SK-N-DZ (cell line): ENCODE measurements at regions not wholly inside any gene's neighbourhood (a gene's known extent, or its start where the extent isn't known, plus 50 kb on each side); places are given as distances from the start of the nearest gene placed in this dataset.
A peak's percentile ranks its signal among the peaks of the same experiment; 100 is the strongest.

Source experiments
- DNase-seq: peaks from one replicate; pipeline ENCODE4 v3.0.0-alpha.2; 2015; ENCODE audit warnings: low spot score

GRCh38 chr17:62882284-62882683 lies 74.2 kb upstream of the MARCHF10 start:
- no peak for DNase-seq

- DNase-seq = no peak
These were observed 72.0 kb upstream of the MARCHF10 start for GRCh38 chr17:62880120-62880519.

GRCh38 chr17:62876673-62877405 lies 68.7 kb upstream of the MARCHF10 start:
- DNase-seq = no peak

- DNase-seq = no peak
These were observed 67.9 kb upstream of the MARCHF10 start for GRCh38 chr17:62876063-62876462.

- no peak for DNase-seq
These were observed 67.2 kb upstream of the MARCHF10 start for GRCh38 chr17:62875296-62875695.

DNA sequence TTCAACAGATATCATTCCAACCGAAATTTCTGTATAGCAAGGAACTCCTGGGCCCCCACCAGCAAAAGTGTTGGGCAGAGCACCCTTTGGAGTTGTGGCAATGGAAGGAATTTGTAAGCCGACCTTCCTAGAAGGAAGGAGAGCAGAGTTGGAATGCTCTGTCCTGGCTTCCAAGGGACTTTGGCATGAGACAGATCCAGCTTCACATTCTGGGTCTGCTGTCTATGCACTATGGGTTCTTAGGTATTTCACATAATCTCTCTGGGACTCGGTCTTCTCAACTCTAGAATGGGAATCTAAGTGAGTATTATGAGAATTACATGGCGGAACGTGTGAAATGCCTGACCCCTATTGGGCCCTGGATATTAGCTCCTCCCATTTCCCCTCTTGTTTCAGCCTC lies 63.2 kb upstream of the MARCHF10 start:
- DNase-seq = no peak

DNA sequence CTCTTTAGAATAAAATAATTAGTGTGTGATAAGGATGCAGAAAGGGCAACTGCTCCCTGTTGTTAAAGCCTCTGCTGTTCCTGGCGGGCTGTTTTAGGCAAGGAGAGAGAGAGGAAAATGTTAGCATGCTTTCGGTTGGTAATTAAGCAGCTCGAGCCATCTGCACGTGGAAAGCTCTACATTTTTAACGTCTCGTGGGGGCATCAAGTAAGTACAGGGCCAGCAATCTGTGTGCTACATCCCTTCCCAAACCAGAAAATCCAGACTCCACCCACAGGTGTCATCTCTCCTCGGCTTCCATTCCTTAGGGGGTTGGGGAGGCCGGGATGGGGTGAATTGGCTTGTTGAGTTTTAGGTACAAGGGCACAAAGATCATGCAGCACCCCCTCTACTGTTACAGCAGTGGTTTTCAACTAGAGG lies 62.4 kb upstream of the MARCHF10 start:
- DNase-seq = no peak

- DNase-seq = peak; percentile 66
These were observed 62.0 kb upstream of the MARCHF10 start for GRCh38 chr17:62870030-62870541.

DNA sequence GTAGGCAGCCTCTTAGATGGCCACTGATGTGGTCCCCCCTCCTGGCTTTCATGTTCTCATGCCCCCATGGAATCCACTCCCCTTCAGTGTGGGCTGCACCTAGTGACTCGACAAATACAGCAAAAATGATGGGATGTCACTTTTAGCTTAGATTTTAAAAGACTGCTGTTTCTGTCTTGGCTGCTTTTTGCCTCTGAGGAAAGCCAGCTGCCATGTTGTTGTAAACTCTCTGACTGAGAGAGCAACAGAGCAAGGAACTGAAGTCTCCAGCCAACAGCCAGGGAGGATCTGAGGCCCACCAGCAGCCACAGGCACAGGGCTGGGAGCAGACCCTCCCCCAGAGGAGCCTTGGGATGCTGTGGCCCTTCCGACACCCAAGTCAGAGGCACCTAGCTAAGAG lies 60.6 kb upstream of the MARCHF10 start:
- DNase-seq = no peak

DNA sequence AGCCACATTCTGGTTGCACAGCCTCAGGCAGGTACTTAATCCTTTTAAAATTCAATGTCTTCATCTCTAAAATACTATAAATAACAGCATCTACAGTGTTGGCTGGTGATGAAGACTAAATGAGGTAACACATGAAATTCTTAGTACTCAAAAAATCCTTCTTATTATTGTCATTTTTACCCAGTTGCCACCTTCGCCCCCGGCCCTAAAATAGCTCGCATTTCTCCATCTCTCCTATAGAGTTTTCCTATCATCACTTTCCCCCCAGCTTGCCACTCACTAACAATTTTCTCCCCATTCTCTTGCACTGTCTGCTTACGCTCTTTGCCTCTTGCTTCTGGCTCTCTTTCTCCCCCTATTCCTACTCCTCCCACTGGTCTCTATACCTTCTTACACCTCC lies 59.9 kb upstream of the MARCHF10 start:
- DNase-seq = no peak

DNA sequence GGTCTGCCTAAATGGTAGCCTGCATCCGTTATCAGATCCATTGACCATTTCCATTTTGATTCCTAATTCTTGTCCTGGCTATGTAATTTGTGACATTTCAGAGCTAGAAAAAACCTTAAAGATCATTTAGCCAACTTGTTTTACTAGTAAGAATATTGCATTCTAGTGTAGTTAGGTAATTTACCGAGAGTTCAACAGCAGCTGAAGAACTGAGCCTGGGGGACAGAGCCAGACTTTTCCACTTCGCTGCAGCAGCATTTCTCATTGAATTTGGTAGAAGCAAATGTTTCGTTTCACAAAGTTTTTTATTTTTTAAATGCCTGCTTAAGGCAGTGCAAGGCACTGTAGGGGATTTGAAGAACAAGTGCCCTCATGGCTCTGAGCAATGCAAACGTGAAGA lies 59.2 kb upstream of the MARCHF10 start:
- no peak for DNase-seq

DNA sequence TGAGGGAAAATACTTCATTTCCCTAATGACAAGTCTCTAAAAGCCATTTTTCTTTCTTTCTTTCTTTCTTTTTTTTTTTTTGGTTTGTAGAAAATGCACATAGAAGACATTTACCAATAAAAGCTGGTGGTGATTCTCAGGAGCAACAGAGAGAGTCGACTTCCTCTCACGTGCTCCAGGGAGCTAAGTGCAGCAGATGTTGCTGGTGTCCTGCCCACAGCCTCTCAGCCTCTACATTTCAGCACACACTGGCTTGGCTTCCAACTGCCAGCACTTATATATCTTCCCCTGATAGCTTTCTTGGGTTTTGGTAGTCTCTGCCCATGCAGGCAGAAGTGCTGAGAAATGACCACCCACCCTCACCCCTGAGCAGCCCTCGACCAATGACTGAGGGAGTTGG lies 58.4 kb upstream of the MARCHF10 start:
- no peak for DNase-seq

DNA sequence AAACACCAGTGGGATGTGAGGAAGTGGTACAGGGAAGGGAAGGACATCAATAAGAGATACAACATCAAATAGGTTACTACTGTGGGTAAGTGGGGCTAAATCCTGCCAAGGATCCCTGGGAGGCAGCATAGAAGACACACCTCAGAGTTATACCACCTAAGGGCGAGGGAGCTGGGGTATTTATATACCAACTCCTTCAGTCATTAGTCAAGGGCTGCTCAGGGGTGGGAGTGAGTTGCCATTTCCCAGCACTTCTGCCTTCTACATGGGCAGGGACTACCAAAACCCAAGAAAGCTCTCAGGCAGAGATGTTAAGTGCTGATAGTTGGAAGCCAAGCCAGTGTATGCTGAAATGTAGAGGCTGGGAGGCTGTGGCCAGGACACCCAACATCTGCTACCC lies 57.5 kb upstream of the MARCHF10 start:
- no peak for DNase-seq

- DNase-seq = no peak
These were observed 54.1 kb upstream of the MARCHF10 start for GRCh38 chr17:62862251-62862650.

DNA sequence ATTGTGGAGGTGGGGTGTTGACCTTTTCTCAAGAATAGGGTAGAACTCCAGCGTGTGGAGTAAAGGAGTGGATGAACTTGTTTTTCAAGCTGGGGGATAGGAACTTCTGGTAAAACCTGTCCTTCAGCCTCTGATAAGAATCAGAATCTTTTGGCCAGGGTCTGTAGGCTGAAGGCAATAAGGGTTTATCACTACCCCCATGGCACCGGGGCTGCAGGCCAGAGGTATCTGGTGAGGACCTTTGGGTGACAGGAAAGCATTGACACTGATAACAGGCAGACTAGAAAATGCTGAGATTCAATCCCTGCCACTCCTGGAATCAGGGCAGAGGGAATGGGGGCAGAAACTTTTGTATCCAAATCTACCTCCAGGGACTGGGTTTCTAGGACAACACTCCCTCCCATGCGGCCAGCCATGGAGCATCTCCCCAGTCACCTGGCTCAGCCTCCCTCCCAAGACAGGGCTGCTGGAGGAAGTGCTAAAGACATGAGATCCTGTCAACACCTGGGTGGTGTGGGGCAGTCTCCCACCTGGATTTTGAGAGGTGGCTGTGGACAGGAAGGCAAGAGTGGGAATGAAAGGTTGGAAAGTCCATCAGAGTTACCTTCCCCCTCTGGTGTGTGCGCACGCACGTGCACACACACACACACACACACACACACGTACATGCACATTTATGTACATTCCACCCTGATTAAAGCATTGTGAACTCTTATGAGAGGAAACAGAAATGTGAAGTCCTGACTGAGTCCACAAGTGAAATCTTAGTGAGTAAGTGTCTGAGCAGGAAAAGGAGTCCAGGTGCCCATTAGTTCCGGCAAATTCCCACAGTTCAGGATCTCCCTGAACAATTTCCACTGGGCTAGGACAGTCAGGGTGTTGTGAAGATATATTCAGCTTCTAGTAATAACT lies 53.1 kb upstream of the MARCHF10 start:
- no peak for DNase-seq

- no peak for DNase-seq
These were observed 51.0 kb upstream of the MARCHF10 start for GRCh38 chr17:62859146-62859545.
